ENCODE measurements at regions not wholly inside any gene's neighbourhood (a gene's known extent, or its start where the extent isn't known, plus 50 kb on each side); places are given as distances from the start of the nearest gene placed in this dataset.
"Not testable (repeated sequence)": the region's sequence is repeated elsewhere in the genome, so short reads cannot be mapped to it uniquely, and the experiment has no call there.

GRCh38 chr21:14833241-14833640, 231.6 kb downstream of the NRIP1 start:
- Mint-ChIP-seq H3K27ac (no peak overlapping the region), H3K9me3 (peaks cover 0 to 4% (median 0%) of the 10 kb centered on the region in 7 donors), H3K36me3 (no peaks in the 10 kb centered on the region), H3K4me1 (no peaks in the 10 kb centered on the region), H3K4me3 (no peak overlapping the region), H3K27me3 (no peaks in the 10 kb centered on the region)
- ATAC-seq (ENCODE audit: low read depth in 2 of 2): no peak
- DNase-seq: no peak

- no peaks in the 10 kb centered on the region for H3K27me3 Mint-ChIP-seq
- H3K36me3 Mint-ChIP-seq: no peaks in the 10 kb centered on the region
- H3K27ac Mint-ChIP-seq: no peak overlapping the region
- ATAC-seq (ENCODE audit: low read depth in 2 of 2): no peak
- no peak for DNase-seq
- peaks cover 0 to 4% (median 0%) of the 10 kb centered on the region in 7 donors for H3K9me3 Mint-ChIP-seq
- no peak overlapping the region for H3K4me3 Mint-ChIP-seq
- H3K4me1 Mint-ChIP-seq: peaks cover 0 to 6% (median 2%) of the 10 kb centered on the region in 3 donors
These were observed 234.5 kb downstream of the NRIP1 start for GRCh38 chr21:14830307-14830706.

DNA sequence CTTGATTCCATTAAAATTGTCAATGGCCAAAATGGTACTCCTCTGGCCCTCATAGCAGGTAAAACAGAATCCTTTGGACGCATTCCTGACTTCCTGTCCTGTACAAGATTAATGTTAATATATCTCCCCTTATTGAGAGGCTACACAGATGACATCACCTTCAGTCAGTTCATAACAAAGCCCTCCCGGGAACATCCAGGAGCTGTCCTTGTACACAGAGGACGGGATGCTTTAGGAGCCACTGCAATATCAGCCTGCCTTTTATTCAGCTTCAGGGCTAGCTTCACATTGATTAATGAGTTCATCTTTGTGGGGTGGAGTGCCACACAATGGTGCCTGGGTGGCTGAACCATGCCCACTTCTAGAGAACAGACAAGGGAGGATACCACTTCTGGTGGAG, 235.1 kb downstream of the NRIP1 start:
- H3K4me1 Mint-ChIP-seq: peaks cover 0 to 6% (median 2%) of the 10 kb centered on the region in 3 donors
- H3K27ac Mint-ChIP-seq: peak overlapping the region in 1 of 6 donors; percentile 22
- H3K9me3 Mint-ChIP-seq: peaks cover 0 to 4% (median 0%) of the 10 kb centered on the region in 7 donors
- H3K36me3 Mint-ChIP-seq: no peaks in the 10 kb centered on the region
- DNase-seq: no peak
- H3K4me3 Mint-ChIP-seq: peak overlapping the region in 1 of 8 donors; percentile 55
- no peak for ATAC-seq (ENCODE audit: low read depth in 2 of 2)
- H3K27me3 Mint-ChIP-seq: no peaks in the 10 kb centered on the region

DNA sequence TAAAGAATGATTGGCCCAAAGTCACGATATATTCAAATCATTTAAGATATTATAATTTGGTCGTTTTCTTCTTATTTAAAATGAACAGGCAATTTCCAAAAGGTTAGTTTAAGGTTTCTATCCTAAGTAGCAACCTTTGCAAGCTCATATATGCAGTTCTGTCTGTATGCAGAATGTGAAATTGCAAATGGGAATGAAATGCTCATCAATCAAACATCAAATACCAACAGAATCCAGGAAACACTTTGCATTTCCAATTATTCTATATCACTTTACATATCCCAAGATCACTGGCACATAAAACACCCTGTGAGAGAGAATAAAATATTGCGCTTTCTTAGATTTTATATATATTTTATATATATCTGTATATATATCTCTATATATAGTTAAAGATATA, 237.3 kb downstream of the NRIP1 start:
- H3K4me1 Mint-ChIP-seq: peaks cover 0 to 6% (median 2%) of the 10 kb centered on the region in 3 donors
- ATAC-seq (ENCODE audit: low read depth in 2 of 2) (no peak), DNase-seq (no peak)
- no peak overlapping the region for H3K27ac Mint-ChIP-seq
- peaks cover 0 to under 1% (median 0%) of the 10 kb centered on the region in 7 donors for H3K9me3 Mint-ChIP-seq
- no peak overlapping the region for H3K4me3 Mint-ChIP-seq
- no peaks in the 10 kb centered on the region for H3K27me3 Mint-ChIP-seq
- H3K36me3 Mint-ChIP-seq: no peaks in the 10 kb centered on the region

GRCh38 chr21:14826630-14827029, 238.2 kb downstream of the NRIP1 start:
- H3K4me3 Mint-ChIP-seq: peak overlapping the region in 1 of 8 donors; percentile 2
- H3K4me1 Mint-ChIP-seq: peaks cover 0 to 6% (median 2%) of the 10 kb centered on the region in 3 donors
- no peak for ATAC-seq (ENCODE audit: low read depth in 2 of 2)

GRCh38 chr21:14825514-14825974, 239.3 kb downstream of the NRIP1 start:
- no peaks in the 10 kb centered on the region for H3K9me3 Mint-ChIP-seq
- H3K27ac Mint-ChIP-seq: no peak overlapping the region
- no peaks in the 10 kb centered on the region for H3K27me3 Mint-ChIP-seq
- no peaks in the 10 kb centered on the region for H3K36me3 Mint-ChIP-seq
- DNase-seq: no peak
- H3K4me1 Mint-ChIP-seq: peaks cover 0 to 6% (median 2%) of the 10 kb centered on the region in 3 donors
- peak in 1 of 2 donors; percentile 28 for ATAC-seq (ENCODE audit: low read depth in 2 of 2)
- no peak overlapping the region for H3K4me3 Mint-ChIP-seq

More at GRCh38 chr21:14826630-14827029, 238.2 kb downstream of the NRIP1 start:
- no peaks in the 10 kb centered on the region for H3K36me3 Mint-ChIP-seq
- no peak for DNase-seq
- peak overlapping the region in 5 of 6 donors; percentile 3 to 37 (median 24) for H3K27ac Mint-ChIP-seq
- H3K9me3 Mint-ChIP-seq: no peaks in the 10 kb centered on the region
- H3K27me3 Mint-ChIP-seq: no peaks in the 10 kb centered on the region

DNA sequence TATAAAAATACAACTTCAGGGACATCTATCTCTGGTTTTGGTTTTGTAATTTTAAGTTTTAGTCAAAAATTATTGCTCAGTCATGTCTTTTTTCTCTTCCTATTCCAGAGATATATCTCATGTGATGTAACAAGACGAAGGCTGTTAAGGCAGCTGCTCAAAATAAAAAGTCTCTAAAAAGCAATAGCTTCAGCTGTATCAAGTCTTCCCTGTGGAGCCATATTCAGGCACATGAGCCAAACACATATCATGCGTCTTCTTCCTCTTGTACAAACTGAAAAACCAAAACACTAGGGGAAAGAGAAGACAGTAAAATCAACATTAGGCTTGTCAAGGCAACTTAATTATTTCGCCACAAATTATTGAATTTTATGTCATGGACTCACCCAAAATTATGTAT, 240.7 kb downstream of the NRIP1 start:
- H3K4me1 Mint-ChIP-seq: peaks cover 0 to 6% (median 2%) of the 10 kb centered on the region in 3 donors
- no peaks in the 10 kb centered on the region for H3K9me3 Mint-ChIP-seq
- DNase-seq (no peak), ATAC-seq (ENCODE audit: low read depth in 2 of 2) (no peak)
- no peak overlapping the region for H3K4me3 Mint-ChIP-seq
- H3K27me3 Mint-ChIP-seq: no peaks in the 10 kb centered on the region
- no peaks in the 10 kb centered on the region for H3K36me3 Mint-ChIP-seq
- no peak overlapping the region for H3K27ac Mint-ChIP-seq

DNA sequence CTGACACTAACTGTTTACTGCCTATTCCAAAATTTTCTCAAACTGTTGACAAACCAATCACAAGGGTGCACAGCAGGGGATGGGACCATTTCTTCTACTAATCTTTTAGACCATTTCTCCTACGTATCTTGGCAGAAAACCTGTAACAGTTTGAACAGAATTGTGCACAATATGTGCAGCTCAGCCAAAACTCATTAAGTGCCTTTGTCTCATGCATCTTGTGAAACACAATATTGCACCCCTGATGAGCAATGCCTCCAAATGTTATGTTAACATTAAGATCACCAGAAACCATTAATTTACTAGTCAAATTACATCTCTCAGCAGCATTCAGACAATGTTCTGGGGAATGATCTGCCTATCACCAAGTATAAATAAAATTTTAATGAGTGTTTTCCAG, 247.5 kb downstream of the NRIP1 start:
- no peaks in the 10 kb centered on the region for H3K27me3 Mint-ChIP-seq
- H3K27ac Mint-ChIP-seq: no peak overlapping the region
- H3K9me3 Mint-ChIP-seq: peaks cover 4 to 9% (median 6%) of the 10 kb centered on the region in 7 donors
- H3K4me1 Mint-ChIP-seq: peaks cover 0 to 8% (median 5%) of the 10 kb centered on the region in 3 donors
- H3K36me3 Mint-ChIP-seq: peaks cover 0 to 6% of the 10 kb centered on the region in 2 donors
- ATAC-seq (ENCODE audit: low read depth in 2 of 2): no peak
- no peak overlapping the region for H3K4me3 Mint-ChIP-seq
- no peak for DNase-seq

GRCh38 chr21:14814991-14815390, 249.8 kb downstream of the NRIP1 start:
- peaks cover 14 to 24% (median 22%) of the 10 kb centered on the region in 3 donors for H3K4me1 Mint-ChIP-seq
- H3K9me3 Mint-ChIP-seq: peaks cover 10 to 27% (median 17%) of the 10 kb centered on the region in 7 donors
- no peak for ATAC-seq (ENCODE audit: low read depth in 2 of 2)
- peak overlapping the region in 1 of 6 donors; percentile 2 for H3K27ac Mint-ChIP-seq
- H3K4me3 Mint-ChIP-seq: no peak overlapping the region
- peaks cover 4 to 17% of the 10 kb centered on the region in 2 donors for H3K36me3 Mint-ChIP-seq
- no peak for DNase-seq
- H3K27me3 Mint-ChIP-seq: no peaks in the 10 kb centered on the region

DNA sequence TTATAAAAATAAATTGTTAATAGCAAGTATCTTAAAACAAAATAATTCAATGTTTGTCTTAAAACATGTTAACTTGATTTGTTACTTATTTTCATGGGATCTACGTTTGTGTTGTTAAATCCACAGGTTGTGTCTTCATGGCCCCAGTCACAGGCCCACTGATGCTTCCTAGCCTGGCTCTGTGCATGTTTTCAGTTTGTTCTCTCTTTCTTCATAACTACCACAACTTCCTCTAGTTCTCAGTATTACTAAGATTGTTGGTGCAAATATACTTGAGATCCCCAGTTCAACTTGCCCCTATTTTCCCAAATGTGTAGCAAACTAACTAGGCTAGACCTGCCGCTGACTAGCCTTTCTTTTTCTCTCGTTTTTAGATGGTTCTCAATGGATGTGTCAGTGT, 250.5 kb downstream of the NRIP1 start:
- peaks cover 21 to 31% (median 29%) of the 10 kb centered on the region in 3 donors for H3K4me1 Mint-ChIP-seq
- H3K36me3 Mint-ChIP-seq: peaks cover 4 to 17% of the 10 kb centered on the region in 2 donors
- peaks cover 10 to 27% (median 17%) of the 10 kb centered on the region in 7 donors for H3K9me3 Mint-ChIP-seq
- H3K27ac Mint-ChIP-seq: no peak overlapping the region
- no peak overlapping the region for H3K4me3 Mint-ChIP-seq
- DNase-seq: no peak
- no peak for ATAC-seq (ENCODE audit: low read depth in 2 of 2)
- no peaks in the 10 kb centered on the region for H3K27me3 Mint-ChIP-seq

GRCh38 chr21:14804170-14804569, 258.1 kb upstream of the SAMSN1 start:
- peaks cover 1 to 17% of the 10 kb centered on the region in 2 donors for H3K36me3 Mint-ChIP-seq
- H3K27me3 Mint-ChIP-seq; H3K4me1 Mint-ChIP-seq; ATAC-seq (ENCODE audit: low read depth in 2 of 2); DNase-seq; H3K27ac Mint-ChIP-seq; H3K4me3 Mint-ChIP-seq: not testable (repeated sequence)
- peaks cover 10 to 44% (median 22%) of the 10 kb centered on the region in 7 donors for H3K9me3 Mint-ChIP-seq

DNA sequence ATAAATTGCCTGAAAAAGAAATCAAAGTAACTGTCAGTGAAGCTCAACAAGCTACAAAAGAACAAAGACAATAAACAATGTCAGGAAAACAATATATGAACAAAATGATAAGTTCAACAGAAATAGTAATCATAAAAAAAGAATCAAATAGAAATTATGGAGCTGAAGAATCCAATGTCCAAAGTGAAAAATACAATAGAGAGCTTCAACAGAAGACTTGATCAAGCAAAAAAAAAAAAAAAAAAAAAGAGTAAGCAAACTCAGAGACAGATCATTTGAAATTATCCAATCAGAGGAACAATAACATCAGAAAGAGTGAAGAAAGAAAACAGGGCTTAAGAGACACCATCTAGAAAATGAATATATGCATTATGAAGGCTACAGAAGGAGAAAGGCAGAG, 251.4 kb upstream of the SAMSN1 start:
- Mint-ChIP-seq H3K9me3 (peaks cover 17 to 59% (median 35%) of the 10 kb centered on the region in 7 donors), H3K4me3 (no peak overlapping the region), H3K27me3 (no peaks in the 10 kb centered on the region), H3K27ac (no peak overlapping the region), H3K36me3 (peaks cover 20 to 43% of the 10 kb centered on the region in 2 donors), H3K4me1 (no peaks in the 10 kb centered on the region)
- ATAC-seq (ENCODE audit: low read depth in 2 of 2) (no peak), DNase-seq (no peak)

GRCh38 chr21:14787312-14787711, 241.2 kb upstream of the SAMSN1 start:
- no peak for DNase-seq
- H3K9me3 Mint-ChIP-seq: peaks cover 0 to 14% (median 6%) of the 10 kb centered on the region in 7 donors
- H3K27me3 Mint-ChIP-seq: no peaks in the 10 kb centered on the region
- H3K27ac Mint-ChIP-seq: no peak overlapping the region
- no peak for ATAC-seq (ENCODE audit: low read depth in 2 of 2)
- no peaks in the 10 kb centered on the region for H3K4me1 Mint-ChIP-seq
- no peaks in the 10 kb centered on the region for H3K36me3 Mint-ChIP-seq
- no peak overlapping the region for H3K4me3 Mint-ChIP-seq

- H3K27me3 Mint-ChIP-seq: no peaks in the 10 kb centered on the region
- DNase-seq (no peak), ATAC-seq (ENCODE audit: low read depth in 2 of 2) (no peak)
- H3K4me3 Mint-ChIP-seq: no peak overlapping the region
- peaks cover 0 to 6% of the 10 kb centered on the region in 2 donors for H3K36me3 Mint-ChIP-seq
- H3K9me3 Mint-ChIP-seq: peaks cover 0 to 18% (median 6%) of the 10 kb centered on the region in 7 donors
- no peaks in the 10 kb centered on the region for H3K4me1 Mint-ChIP-seq
- no peak overlapping the region for H3K27ac Mint-ChIP-seq
These were observed 239.6 kb upstream of the SAMSN1 start for GRCh38 chr21:14785679-14786078.

Data from naive B cell (primary cell).